ENCODE measurements at regions not wholly inside any gene's neighbourhood (a gene's known extent, or its start where the extent isn't known, plus 50 kb on each side); places are given as distances from the start of the nearest gene placed in this dataset.

- H3K4me1 ChIP-seq, result no peaks in the 10 kb centered on the region
- DNase-seq (no peak), ATAC-seq (no peak)
- H3K27ac ChIP-seq, result no peak overlapping the region
- H3K9me3 ChIP-seq, result no peaks in the 10 kb centered on the region
- intact Hi-C loops (cut with DNase I), result no loop called here
- no peaks in the 10 kb centered on the region for H3K27me3 ChIP-seq
- 89 to 90% methylated on average over 4 of the region's 4 CpGs for WGBS, 2 donors
- H3K36me3 ChIP-seq (replicated peaks in 1 of 2; ENCODE audit: insufficient read depth in 1 of 2, low read depth in 2 of 2), result no peaks in the 10 kb centered on the region
- no peak for TF ChIP-seq POLR2A (IDR thresholded peaks at IDR 0.05)
- TF ChIP-seq CTCF (IDR thresholded peaks at IDR 0.05), result no peak
- no peak overlapping the region for H3K4me3 ChIP-seq
These were observed 768.6 kb downstream of the ZPLD1 start for GRCh38 chr3:103203441-103203840.

- no peak for TF ChIP-seq POLR2A (IDR thresholded peaks at IDR 0.05)
- no peak for TF ChIP-seq CTCF (IDR thresholded peaks at IDR 0.05)
- intact Hi-C loops (cut with DNase I), result no loop called here
These were observed 775.8 kb downstream of the ZPLD1 start for GRCh38 chr3:103210583-103210982.

GRCh38 chr3:103218146-103218545 is 783.3 kb downstream of the ZPLD1 start:
- intact Hi-C loops (cut with DNase I), result no loop called here
- ATAC-seq (no peak), DNase-seq (no peak)
- no peaks in the 10 kb centered on the region for H3K27me3 ChIP-seq
- H3K9me3 ChIP-seq, result no peaks in the 10 kb centered on the region
- 36 to 44% methylated on average over 1 of the region's 1 CpG for WGBS, 2 donors
- H3K4me1 ChIP-seq, result no peaks in the 10 kb centered on the region
- H3K36me3 ChIP-seq (replicated peaks in 1 of 2; ENCODE audit: insufficient read depth in 1 of 2, low read depth in 2 of 2), result no peaks in the 10 kb centered on the region
- TF ChIP-seq POLR2A (IDR thresholded peaks at IDR 0.05) (no peak), CTCF (IDR thresholded peaks at IDR 0.05) (no peak)
- no peak overlapping the region for H3K27ac ChIP-seq
- no peak overlapping the region for H3K4me3 ChIP-seq

More at GRCh38 chr3:103210583-103210982, 775.8 kb downstream of the ZPLD1 start:
- H3K27me3 ChIP-seq, result no peaks in the 10 kb centered on the region
- DNase-seq (no peak), ATAC-seq (no peak)
- no peak overlapping the region for H3K27ac ChIP-seq
- WGBS, 2 donors, result 55 to 68% methylated on average over 5 to 7 of the region's 7 CpGs
- H3K4me3 ChIP-seq, result no peak overlapping the region
- H3K4me1 ChIP-seq, result no peaks in the 10 kb centered on the region
- no peaks in the 10 kb centered on the region for H3K36me3 ChIP-seq (replicated peaks in 1 of 2; ENCODE audit: insufficient read depth in 1 of 2, low read depth in 2 of 2)
- H3K9me3 ChIP-seq, result no peaks in the 10 kb centered on the region

- Histone ChIP-seq H3K27me3 (no peaks in the 10 kb centered on the region), H3K4me1 (no peaks in the 10 kb centered on the region), H3K36me3 (replicated peaks in 1 of 2; ENCODE audit: insufficient read depth in 1 of 2, low read depth in 2 of 2) (no peaks in the 10 kb centered on the region), H3K27ac (no peak overlapping the region), H3K9me3 (no peaks in the 10 kb centered on the region), H3K4me3 (no peak overlapping the region)
- ATAC-seq (no peak), DNase-seq (no peak)
- WGBS, 2 donors, result 64 to 100% methylated on average over 1 of the region's 1 CpG
- intact Hi-C loops (cut with DNase I), result no loop called here
- TF ChIP-seq CTCF (IDR thresholded peaks at IDR 0.05) (no peak), POLR2A (IDR thresholded peaks at IDR 0.05) (no peak)
These were observed 784.0 kb downstream of the ZPLD1 start for GRCh38 chr3:103218793-103219192.

DNA sequence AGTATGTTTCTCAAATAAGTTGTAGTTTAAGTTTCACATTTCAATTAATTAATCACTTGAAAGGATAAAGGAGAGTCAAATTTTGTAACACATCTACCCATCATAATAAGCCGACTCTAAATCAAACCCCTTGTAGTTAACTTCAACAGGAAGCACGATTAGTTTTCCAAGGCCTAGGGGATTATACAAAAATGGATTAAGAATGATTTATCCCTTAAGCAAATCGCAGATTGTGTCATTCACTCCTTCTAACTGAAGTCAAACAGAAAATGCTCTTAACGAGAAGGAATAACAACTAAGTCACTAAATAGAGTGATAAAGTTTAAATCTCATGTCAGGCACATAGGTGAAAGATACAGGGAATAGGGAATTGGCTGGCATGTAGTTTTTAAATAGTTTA is 792.8 kb downstream of the ZPLD1 start:
- Histone ChIP-seq H3K36me3 (replicated peaks in 1 of 2; ENCODE audit: insufficient read depth in 1 of 2, low read depth in 2 of 2) (no peaks in the 10 kb centered on the region), H3K9me3 (no peaks in the 10 kb centered on the region), H3K4me3 (no peak overlapping the region), H3K27me3 (no peaks in the 10 kb centered on the region), H3K27ac (no peak overlapping the region), H3K4me1 (no peaks in the 10 kb centered on the region)
- DNase-seq (no peak), ATAC-seq (no peak)
- no peak for TF ChIP-seq CTCF (IDR thresholded peaks at IDR 0.05)
- no peak for TF ChIP-seq POLR2A (IDR thresholded peaks at IDR 0.05)
- WGBS, 2 donors, result 53 to 55% methylated on average over 4 of the region's 4 CpGs
- intact Hi-C loops (cut with DNase I), result no loop called here

All from body of pancreas (tissue), 4 donors.